HL-60 (cell line): ENCODE measurements at regions not wholly inside any gene's neighbourhood (a gene's known extent, or its start where the extent isn't known, plus 50 kb on each side); places are given as distances from the start of the nearest gene placed in this dataset.

ENCODE experiments used
- DNase-seq, 2 experiments: peaks; one replicate each; pipeline ENCODE4 v3.0.0-alpha.2; 2010 to 2020; ENCODE audit warnings: low read depth in 1 of 2, low spot score in 1 of 2
- H3K27ac ChIP-seq: fragments of 250-450 bp; sonication (Bioruptor Pico); replicated peaks from 2 replicates; pipeline ENCODE4 v1.5.1; 2020; ENCODE audit warnings: mild to moderate bottlenecking, moderate library complexity
- H3K27me3 ChIP-seq: fragments of 250-450 bp; sonication (Bioruptor Pico); 2 replicates; pipeline ENCODE4 v1.5.1; 2021; ENCODE audit warnings: mild to moderate bottlenecking, moderate library complexity; ENCODE audit not compliant: insufficient read depth, poor library complexity, severe bottlenecking
- H3K4me3 ChIP-seq: replicated peaks from 2 replicates; pipeline ENCODE4 v1.5.1; 2011; ENCODE audit warnings: mild to moderate bottlenecking, control low read depth, low read length; ENCODE audit not compliant: insufficient read depth
- GABPA ChIP-seq: IDR thresholded peaks from 2 replicates; pipeline ENCODE4 v1.6.1; 2012; ENCODE audit warnings: low read depth
- POLR2AphosphoS5 ChIP-seq: IDR thresholded peaks from 2 replicates; pipeline ENCODE4 v1.6.1; 2012; ENCODE audit warnings: low read depth
- SPI1 ChIP-seq: IDR thresholded peaks from 2 replicates; pipeline ENCODE4 v1.6.1; 2012; ENCODE audit warnings: low read depth, mild to moderate bottlenecking, borderline replicate concordance
- TF ChIP-seq, protein P1 (sequence below): IDR thresholded peaks from 2 replicates; pipeline ENCODE4 v1.6.1; 2012; ENCODE audit warnings: low read depth; ENCODE audit not compliant: insufficient replicate concordance
- TF ChIP-seq, protein P2 (sequence below): IDR thresholded peaks from one replicate; pipeline ENCODE4 v1.5.1; 2011; ENCODE audit warnings: low read length, control low read depth, inconsistent platforms; ENCODE audit not compliant: insufficient read depth

DNA sequence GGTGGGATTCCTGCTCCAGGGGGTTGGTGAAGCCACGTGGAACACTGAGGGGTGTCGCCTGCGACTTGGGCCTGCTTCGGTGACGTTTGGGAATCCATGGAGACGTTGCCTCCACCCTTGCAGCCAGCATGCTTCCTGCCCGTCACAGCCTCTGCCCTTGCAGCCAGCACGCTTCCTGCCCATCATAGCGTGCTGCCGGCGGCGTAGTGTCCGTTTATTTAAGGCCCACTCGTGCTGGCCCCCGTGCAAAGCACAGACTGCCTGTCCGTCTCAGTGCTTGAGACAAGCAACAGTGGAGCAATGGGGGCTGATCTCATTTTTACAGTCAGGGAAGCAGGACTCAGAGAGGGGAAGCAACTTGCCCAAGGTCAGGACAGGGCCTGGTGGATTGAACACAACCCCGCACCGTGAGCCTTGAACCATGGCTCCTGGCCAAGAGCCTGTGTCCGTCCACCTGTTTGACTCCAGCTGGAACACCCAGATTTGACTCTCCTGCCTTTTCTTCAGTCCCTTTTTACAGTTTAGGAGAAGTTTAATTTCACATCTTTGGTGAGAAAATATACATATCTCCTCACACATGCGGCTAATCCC, 149.6 kb downstream of the TEX29 start:
- no peak overlapping the region for H3K27ac ChIP-seq
- DNase-seq, result no peak
- no peak for TF ChIP-seq GABPA
- TF ChIP-seq POLR2AphosphoS5, result no peak
- no peak for TF ChIP-seq SPI1
- TF ChIP-seq, protein P1, sequence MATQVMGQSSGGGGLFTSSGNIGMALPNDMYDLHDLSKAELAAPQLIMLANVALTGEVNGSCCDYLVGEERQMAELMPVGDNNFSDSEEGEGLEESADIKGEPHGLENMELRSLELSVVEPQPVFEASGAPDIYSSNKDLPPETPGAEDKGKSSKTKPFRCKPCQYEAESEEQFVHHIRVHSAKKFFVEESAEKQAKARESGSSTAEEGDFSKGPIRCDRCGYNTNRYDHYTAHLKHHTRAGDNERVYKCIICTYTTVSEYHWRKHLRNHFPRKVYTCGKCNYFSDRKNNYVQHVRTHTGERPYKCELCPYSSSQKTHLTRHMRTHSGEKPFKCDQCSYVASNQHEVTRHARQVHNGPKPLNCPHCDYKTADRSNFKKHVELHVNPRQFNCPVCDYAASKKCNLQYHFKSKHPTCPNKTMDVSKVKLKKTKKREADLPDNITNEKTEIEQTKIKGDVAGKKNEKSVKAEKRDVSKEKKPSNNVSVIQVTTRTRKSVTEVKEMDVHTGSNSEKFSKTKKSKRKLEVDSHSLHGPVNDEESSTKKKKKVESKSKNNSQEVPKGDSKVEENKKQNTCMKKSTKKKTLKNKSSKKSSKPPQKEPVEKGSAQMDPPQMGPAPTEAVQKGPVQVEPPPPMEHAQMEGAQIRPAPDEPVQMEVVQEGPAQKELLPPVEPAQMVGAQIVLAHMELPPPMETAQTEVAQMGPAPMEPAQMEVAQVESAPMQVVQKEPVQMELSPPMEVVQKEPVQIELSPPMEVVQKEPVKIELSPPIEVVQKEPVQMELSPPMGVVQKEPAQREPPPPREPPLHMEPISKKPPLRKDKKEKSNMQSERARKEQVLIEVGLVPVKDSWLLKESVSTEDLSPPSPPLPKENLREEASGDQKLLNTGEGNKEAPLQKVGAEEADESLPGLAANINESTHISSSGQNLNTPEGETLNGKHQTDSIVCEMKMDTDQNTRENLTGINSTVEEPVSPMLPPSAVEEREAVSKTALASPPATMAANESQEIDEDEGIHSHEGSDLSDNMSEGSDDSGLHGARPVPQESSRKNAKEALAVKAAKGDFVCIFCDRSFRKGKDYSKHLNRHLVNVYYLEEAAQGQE, result no peak
- TF ChIP-seq, protein P2, sequence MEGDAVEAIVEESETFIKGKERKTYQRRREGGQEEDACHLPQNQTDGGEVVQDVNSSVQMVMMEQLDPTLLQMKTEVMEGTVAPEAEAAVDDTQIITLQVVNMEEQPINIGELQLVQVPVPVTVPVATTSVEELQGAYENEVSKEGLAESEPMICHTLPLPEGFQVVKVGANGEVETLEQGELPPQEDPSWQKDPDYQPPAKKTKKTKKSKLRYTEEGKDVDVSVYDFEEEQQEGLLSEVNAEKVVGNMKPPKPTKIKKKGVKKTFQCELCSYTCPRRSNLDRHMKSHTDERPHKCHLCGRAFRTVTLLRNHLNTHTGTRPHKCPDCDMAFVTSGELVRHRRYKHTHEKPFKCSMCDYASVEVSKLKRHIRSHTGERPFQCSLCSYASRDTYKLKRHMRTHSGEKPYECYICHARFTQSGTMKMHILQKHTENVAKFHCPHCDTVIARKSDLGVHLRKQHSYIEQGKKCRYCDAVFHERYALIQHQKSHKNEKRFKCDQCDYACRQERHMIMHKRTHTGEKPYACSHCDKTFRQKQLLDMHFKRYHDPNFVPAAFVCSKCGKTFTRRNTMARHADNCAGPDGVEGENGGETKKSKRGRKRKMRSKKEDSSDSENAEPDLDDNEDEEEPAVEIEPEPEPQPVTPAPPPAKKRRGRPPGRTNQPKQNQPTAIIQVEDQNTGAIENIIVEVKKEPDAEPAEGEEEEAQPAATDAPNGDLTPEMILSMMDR, result no peak
- peaks cover 5% of the 10 kb centered on the region for H3K27me3 ChIP-seq
- H3K4me3 ChIP-seq, result no peak overlapping the region

DNA sequence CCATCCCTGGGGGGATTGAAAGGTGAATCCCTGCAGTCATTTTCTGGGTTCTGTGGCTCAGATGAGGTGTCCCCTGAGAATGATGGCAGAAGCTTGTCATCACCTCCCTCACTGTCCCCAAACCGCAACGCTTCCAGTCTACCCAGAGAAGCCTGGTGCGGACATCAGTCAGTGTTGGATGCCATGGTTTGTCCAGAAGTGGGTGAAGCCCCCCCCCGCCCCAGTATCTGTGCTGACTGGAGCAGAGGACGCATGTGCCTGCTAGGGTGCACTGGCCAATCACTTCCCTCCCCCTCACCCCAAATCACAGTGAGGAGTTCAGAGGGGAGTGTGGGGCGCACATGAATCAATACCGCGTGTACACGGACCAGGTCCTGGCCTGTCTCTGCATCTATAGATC, 150.5 kb downstream of the TEX29 start:
- TF ChIP-seq GABPA (no peak), SPI1 (no peak), POLR2AphosphoS5 (no peak)
- TF ChIP-seq, protein P2, result no peak
- TF ChIP-seq, protein P1, result no peak
- Histone ChIP-seq H3K27ac (no peak overlapping the region), H3K27me3 (peaks cover 2% of the 10 kb centered on the region), H3K4me3 (no peak overlapping the region)
- no peak for DNase-seq

DNA sequence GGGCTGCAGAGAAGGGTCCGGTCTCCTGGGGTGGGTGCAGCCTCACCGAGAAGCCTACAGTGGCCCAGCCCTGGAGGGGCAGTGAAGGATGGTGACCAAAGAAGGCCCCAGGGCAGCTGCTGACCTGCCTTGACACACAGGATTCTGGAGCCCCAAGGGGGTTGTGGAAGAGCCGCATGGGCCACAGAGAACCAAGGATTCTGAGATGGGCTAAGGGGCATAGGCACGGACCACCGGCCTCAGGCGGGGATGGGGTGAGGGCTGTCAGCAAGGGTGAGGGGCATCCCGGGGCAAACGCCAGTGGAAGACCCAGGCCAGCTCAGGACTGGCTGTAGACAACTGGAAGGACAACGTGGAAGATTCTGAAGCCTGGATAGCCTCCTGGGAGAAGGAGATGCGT, 151.6 kb downstream of the TEX29 start:
- Histone ChIP-seq H3K27ac (no peak overlapping the region), H3K4me3 (no peak overlapping the region), H3K27me3 (no peaks in the 10 kb centered on the region)
- no peak for DNase-seq
- TF ChIP-seq, protein P2, result no peak
- TF ChIP-seq, protein P1, result no peak
- no peak for TF ChIP-seq GABPA
- TF ChIP-seq SPI1, result no peak
- TF ChIP-seq POLR2AphosphoS5, result no peak
